ENCODE measurements at regions not wholly inside any gene's neighbourhood (a gene's known extent, or its start where the extent isn't known, plus 50 kb on each side); places are given as distances from the start of the nearest gene placed in this dataset.
"Not testable (repeated sequence)": the region's sequence is repeated elsewhere in the genome, so short reads cannot be mapped to it uniquely, and the experiment has no call there.

DNA sequence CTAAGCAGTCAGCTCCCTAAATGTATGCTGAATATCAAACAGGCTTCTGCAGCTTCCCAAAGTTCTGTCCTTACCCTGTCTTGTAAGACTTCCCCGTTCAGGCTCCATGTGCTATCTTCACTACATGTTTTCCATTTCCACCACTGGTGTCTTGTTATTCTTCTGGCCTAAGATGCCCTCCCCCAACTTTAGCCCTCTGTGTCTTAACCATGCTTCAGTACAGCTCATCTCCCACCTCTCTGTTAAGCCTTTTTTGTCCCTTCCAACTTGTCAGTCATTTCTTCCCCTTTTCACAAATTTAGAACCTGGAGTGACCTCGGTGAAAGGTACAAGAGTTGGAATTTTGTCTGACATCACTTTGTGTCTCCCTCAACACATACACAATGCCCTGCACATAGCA is 151.7 kb upstream of the TBL1XR1 start:
- DNase-seq (ENCODE audit: low read depth), result no peak
- H3K4me3 ChIP-seq (ENCODE audit: low read depth, low read length), result no peak overlapping the region
- TF ChIP-seq, protein P1, sequence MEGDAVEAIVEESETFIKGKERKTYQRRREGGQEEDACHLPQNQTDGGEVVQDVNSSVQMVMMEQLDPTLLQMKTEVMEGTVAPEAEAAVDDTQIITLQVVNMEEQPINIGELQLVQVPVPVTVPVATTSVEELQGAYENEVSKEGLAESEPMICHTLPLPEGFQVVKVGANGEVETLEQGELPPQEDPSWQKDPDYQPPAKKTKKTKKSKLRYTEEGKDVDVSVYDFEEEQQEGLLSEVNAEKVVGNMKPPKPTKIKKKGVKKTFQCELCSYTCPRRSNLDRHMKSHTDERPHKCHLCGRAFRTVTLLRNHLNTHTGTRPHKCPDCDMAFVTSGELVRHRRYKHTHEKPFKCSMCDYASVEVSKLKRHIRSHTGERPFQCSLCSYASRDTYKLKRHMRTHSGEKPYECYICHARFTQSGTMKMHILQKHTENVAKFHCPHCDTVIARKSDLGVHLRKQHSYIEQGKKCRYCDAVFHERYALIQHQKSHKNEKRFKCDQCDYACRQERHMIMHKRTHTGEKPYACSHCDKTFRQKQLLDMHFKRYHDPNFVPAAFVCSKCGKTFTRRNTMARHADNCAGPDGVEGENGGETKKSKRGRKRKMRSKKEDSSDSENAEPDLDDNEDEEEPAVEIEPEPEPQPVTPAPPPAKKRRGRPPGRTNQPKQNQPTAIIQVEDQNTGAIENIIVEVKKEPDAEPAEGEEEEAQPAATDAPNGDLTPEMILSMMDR (IDR thresholded peaks at IDR 0.05; ENCODE audit: insufficient read depth, low read depth, low read length), result no peak

DNA sequence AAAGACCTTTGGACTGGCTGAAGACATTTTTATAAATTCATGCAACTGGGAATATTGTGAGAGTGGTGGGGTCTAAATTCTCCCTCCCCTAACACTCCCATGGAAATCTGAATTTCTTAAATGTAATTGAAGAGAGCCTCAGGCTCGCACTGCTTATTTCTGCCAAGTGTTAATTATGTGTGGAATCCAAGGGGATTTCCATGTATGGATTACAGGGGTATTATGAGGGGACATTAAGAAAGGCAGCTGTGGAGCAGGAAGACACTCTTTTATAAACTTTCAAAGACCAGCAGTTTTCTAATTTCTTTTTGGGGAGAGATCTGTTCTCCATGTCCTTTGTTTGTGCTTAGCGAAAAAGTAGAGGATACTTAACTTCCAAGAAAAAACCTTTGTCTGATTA is 152.1 kb upstream of the TBL1XR1 start:
- DNase-seq (ENCODE audit: low read depth), result no peak
- no peak overlapping the region for H3K4me3 ChIP-seq (ENCODE audit: low read depth, low read length)
- TF ChIP-seq, protein P1 (IDR thresholded peaks at IDR 0.05; ENCODE audit: insufficient read depth, low read depth, low read length), result no peak

DNA sequence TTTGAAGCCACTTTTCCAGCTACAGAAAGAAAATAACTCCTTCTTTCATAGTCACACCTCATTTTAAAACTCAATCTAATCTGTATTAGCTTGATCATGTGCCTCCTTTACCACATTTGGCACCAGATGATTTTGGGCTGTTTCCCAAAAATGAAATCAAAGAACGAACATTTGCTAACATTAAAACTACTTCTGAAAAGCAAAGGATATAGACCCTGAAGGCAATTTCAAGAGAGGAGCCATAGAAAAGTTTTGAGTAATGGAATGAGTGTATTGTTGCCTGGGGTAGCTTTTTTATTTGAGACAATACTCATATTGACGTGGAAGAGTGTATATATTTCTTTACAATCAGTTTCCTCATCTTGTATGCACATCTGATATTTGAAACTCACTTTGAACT is 152.8 kb upstream of the TBL1XR1 start:
- TF ChIP-seq, protein P1 (IDR thresholded peaks at IDR 0.05; ENCODE audit: insufficient read depth, low read depth, low read length), result no peak
- DNase-seq (ENCODE audit: low read depth), result no peak

DNA sequence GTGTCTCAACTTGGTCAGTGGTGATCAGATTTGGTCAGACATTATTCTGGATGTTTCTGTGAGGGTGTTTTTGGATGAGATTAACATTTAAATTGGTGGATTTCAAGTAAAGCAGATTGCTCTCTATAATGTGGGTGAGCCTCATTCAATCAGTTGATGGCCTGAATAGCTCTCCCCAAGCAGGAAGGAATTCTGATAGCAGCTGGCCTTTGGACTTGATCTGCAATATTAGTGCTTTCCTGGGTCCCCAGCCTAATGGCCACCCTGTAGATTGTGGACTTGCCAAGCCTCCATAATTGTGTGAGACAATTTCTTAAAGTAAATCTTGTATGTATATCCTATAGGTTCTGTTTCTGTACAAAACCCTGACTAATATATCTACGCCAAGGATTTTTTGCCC is 153.9 kb upstream of the TBL1XR1 start:
- no peak overlapping the region for H3K4me3 ChIP-seq (ENCODE audit: low read depth, low read length)
- TF ChIP-seq, protein P1 (IDR thresholded peaks at IDR 0.05; ENCODE audit: insufficient read depth, low read depth, low read length), result no peak
- no peak for DNase-seq (ENCODE audit: low read depth)

More for the DNA sequence above, 152.8 kb upstream of the TBL1XR1 start:
- H3K4me3 ChIP-seq (ENCODE audit: low read depth, low read length), result no peak overlapping the region

DNA sequence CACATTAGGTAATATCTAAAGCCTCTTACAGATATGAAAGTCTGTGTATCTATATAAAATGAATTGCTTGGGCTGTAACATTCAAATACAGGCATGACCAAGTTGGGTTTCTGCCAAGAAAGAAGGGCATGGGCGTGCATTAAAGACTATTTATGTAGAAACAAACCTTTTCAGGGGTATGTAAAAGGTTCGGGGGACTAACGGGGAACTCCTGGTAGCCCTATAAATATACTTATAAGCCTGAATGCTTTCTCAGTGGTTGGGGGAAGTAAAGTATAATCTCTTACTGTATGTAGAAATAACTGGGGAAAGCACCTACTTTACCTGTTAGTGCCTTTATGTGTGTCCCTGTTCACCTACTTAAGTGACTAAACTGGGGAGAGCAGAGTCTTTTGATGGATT is 154.5 kb upstream of the TBL1XR1 start:
- no peak overlapping the region for H3K4me3 ChIP-seq (ENCODE audit: low read depth, low read length)

DNA sequence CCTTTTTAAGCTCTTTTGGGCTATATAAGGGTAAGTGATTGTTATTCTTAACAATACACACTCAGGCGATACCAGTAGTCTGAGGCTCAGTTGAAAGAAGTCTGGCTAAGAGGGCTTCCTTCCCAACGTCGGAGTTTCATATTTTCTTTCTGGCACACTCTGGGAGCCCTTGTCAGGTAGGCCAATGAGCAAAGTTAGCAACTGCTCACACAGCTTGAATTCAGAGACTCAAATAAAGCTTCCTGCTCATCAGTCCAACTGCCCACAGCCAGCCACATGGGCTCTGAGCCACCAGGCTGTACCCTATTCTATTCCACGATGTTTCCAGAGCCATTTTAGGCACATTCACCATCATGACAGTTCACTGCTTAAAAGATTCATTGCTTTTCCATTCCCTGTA is 155.1 kb upstream of the TBL1XR1 start:
- no peak for DNase-seq (ENCODE audit: low read depth)
- TF ChIP-seq, protein P1 (IDR thresholded peaks at IDR 0.05; ENCODE audit: insufficient read depth, low read depth, low read length), result no peak
- H3K4me3 ChIP-seq (ENCODE audit: low read depth, low read length), result no peak overlapping the region

More for the DNA sequence above, 154.5 kb upstream of the TBL1XR1 start:
- TF ChIP-seq, protein P1 (IDR thresholded peaks at IDR 0.05; ENCODE audit: insufficient read depth, low read depth, low read length), result no peak
- no peak for DNase-seq (ENCODE audit: low read depth)

DNA sequence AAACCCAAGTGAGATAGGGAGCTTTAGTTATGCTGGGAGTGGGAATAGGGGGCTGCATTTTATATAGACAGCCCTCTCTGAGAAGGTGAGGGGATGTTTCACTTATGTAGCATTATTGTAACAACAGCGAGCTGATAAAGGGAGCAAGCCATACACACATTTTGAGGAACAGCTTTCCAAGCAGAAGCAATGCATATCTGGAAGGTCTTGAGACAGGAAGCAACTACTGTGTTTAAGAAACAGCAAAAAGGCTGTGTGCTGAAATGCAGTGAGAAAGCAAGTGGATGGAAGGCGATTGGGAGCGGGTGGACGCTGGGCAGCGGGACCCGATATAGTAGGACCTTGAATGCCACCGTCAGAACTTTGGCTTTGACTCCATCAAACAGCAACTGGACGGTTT is 155.9 kb upstream of the TBL1XR1 start:
- no peak for DNase-seq (ENCODE audit: low read depth)
- TF ChIP-seq, protein P1 (IDR thresholded peaks at IDR 0.05; ENCODE audit: insufficient read depth, low read depth, low read length), result no peak
- H3K4me3 ChIP-seq (ENCODE audit: low read depth, low read length), result no peak overlapping the region

DNA sequence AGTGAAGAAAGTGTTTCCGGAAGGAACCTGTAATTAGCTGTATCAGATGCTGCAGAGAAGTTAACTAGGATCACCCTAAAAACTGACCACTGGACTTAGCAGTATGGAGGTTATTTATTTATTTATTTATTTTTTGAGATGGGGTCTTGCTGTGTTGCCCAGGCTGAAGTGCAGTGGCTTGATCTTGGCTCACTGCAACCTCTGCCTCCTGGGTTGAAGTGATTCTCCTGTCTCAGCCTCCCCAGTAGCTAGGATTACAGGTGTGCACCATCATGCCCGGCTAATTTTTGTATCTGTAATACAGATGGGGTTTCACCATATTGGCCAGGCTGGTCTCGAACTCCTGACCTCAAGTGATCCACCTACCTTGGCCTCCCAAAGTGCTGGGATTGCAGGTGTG is 156.6 kb upstream of the TBL1XR1 start:
- H3K4me3 ChIP-seq (ENCODE audit: low read depth, low read length); DNase-seq (ENCODE audit: low read depth): not testable (repeated sequence)
